Neural cell (in vitro differentiated cells): ENCODE measurements at regions not wholly inside any gene's neighbourhood (a gene's known extent, or its start where the extent isn't known, plus 50 kb on each side); places are given as distances from the start of the nearest gene placed in this dataset.

ENCODE experiments used
- EP300 ChIP-seq: fragments of 450-650 bp; conservative IDR thresholded peaks from 2 replicates; pipeline ENCODE4 v1.6.1; 2014; ENCODE audit warnings: antibody characterized with exemption, mild to moderate bottlenecking, moderate library complexity; ENCODE audit not compliant: poor library complexity, severe bottlenecking
- EZH2 ChIP-seq: fragments of 200-600, 300-800 bp; shearing (Covaris generic), sonication (generic); IDR thresholded peaks from 2 replicates; pipeline ENCODE4 v1.6.1; 2014; ENCODE audit warnings: antibody characterized with exemption, low read length, borderline replicate concordance, mild to moderate bottlenecking; ENCODE audit not compliant: insufficient read depth, poor library complexity, severe bottlenecking
- MXI1 ChIP-seq: fragments of 450-650 bp; conservative IDR thresholded peaks from 2 replicates; pipeline ENCODE4 v1.6.1; 2014; ENCODE audit warnings: antibody characterized with exemption, mild to moderate bottlenecking; ENCODE audit not compliant: poor library complexity, severe bottlenecking
- RAD21 ChIP-seq: fragments of 450-650 bp; conservative IDR thresholded peaks from 2 replicates; pipeline ENCODE4 v1.6.1; 2014; ENCODE audit warnings: antibody characterized with exemption, mild to moderate bottlenecking, moderate library complexity
- TF ChIP-seq, protein P1 (sequence below): fragments of 450-650 bp; IDR thresholded peaks from 2 replicates; pipeline ENCODE4 v1.5.1; 2014; ENCODE audit warnings: antibody characterized with exemption, mild to moderate bottlenecking, moderate library complexity; ENCODE audit not compliant: poor library complexity, severe bottlenecking
- TF ChIP-seq, protein P2 (sequence below): IDR thresholded peaks from 2 replicates; pipeline ENCODE4 v1.6.1; 2012; ENCODE audit warnings: borderline replicate concordance

DNA sequence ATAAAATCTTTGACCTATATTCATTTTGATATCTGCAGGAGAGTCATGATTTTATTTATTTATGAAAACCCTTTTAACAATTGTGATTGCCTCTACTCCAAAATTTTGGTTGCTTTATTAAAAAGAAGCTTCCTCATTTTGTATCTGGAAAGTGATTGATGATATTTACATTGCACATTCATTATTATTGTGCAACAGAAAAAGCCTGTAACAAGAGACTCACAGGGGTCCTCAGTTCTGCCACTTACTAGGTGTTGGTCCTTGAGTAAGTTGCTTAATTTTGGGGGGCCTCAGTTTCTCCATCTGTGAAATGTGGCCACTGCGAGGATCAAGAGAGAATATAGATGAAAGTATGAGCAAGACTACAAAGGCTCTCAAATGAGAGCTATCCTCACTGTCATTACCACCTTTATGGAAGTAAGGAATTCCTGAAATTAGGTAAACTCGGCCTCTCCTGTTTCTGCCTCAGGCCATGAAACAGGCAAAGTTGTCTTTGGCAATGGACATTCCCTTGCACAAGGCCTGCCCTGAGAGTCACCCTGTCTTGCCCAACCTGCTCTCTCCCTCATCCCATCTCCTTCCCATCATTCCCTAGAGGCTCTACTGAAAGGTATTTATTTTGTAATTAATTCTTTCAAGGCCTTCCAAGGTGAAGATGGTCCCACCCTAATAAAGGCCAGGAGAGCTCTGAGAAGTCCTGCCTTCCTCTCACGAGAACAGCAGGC, 66.1 kb upstream of the ABLIM1 start:
- TF ChIP-seq, protein P1, sequence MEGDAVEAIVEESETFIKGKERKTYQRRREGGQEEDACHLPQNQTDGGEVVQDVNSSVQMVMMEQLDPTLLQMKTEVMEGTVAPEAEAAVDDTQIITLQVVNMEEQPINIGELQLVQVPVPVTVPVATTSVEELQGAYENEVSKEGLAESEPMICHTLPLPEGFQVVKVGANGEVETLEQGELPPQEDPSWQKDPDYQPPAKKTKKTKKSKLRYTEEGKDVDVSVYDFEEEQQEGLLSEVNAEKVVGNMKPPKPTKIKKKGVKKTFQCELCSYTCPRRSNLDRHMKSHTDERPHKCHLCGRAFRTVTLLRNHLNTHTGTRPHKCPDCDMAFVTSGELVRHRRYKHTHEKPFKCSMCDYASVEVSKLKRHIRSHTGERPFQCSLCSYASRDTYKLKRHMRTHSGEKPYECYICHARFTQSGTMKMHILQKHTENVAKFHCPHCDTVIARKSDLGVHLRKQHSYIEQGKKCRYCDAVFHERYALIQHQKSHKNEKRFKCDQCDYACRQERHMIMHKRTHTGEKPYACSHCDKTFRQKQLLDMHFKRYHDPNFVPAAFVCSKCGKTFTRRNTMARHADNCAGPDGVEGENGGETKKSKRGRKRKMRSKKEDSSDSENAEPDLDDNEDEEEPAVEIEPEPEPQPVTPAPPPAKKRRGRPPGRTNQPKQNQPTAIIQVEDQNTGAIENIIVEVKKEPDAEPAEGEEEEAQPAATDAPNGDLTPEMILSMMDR, result no peak
- TF ChIP-seq RAD21 (no peak), EP300 (no peak), EZH2 (no peak), MXI1 (no peak)
- TF ChIP-seq, protein P2, sequence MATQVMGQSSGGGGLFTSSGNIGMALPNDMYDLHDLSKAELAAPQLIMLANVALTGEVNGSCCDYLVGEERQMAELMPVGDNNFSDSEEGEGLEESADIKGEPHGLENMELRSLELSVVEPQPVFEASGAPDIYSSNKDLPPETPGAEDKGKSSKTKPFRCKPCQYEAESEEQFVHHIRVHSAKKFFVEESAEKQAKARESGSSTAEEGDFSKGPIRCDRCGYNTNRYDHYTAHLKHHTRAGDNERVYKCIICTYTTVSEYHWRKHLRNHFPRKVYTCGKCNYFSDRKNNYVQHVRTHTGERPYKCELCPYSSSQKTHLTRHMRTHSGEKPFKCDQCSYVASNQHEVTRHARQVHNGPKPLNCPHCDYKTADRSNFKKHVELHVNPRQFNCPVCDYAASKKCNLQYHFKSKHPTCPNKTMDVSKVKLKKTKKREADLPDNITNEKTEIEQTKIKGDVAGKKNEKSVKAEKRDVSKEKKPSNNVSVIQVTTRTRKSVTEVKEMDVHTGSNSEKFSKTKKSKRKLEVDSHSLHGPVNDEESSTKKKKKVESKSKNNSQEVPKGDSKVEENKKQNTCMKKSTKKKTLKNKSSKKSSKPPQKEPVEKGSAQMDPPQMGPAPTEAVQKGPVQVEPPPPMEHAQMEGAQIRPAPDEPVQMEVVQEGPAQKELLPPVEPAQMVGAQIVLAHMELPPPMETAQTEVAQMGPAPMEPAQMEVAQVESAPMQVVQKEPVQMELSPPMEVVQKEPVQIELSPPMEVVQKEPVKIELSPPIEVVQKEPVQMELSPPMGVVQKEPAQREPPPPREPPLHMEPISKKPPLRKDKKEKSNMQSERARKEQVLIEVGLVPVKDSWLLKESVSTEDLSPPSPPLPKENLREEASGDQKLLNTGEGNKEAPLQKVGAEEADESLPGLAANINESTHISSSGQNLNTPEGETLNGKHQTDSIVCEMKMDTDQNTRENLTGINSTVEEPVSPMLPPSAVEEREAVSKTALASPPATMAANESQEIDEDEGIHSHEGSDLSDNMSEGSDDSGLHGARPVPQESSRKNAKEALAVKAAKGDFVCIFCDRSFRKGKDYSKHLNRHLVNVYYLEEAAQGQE, result no peak
